CD4-positive, alpha-beta T cell treated with Interferon alpha-2 for 1 hour (primary cell): ENCODE measurements at regions not wholly inside any gene's neighbourhood (a gene's known extent, or its start where the extent isn't known, plus 50 kb on each side); places are given as distances from the start of the nearest gene placed in this dataset.

ENCODE experiments used
- DNase-seq, 2 donors: peaks; one replicate each; pipeline ENCODE4 v3.0.0-alpha.2; 2020 to 2022

DNA sequence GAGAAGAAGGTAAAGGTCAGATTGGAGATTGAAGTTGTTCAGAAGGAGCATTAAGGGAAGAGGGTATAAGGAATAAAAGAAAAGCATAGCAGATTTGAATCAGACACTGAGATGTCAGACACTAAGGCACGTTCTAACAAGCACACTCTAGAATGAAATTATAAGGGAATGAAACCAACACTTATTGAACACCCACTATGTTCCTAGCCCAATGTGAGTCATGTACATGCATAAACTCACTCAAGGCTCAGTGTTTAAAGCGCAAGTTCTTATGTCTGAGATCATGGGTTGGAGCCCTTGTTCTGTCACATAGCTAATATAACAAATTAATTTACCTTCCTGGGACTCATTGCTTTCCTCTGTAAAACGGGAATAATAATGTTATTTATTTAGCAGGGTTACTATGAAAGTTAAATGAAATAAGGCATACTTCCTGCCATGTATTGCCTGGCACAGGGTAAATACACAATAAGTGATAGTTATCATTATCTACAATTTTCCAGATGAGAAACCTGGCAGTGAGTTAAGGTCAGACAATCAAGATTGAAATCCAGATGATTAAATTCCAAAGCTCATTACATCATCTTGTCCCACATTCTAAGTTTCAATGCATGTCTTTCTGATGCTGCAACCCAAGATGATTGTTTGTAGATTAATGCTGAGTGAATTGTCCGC lies 68.3 kb upstream of the DACH1 start:
- DNase-seq, result no peak

DNA sequence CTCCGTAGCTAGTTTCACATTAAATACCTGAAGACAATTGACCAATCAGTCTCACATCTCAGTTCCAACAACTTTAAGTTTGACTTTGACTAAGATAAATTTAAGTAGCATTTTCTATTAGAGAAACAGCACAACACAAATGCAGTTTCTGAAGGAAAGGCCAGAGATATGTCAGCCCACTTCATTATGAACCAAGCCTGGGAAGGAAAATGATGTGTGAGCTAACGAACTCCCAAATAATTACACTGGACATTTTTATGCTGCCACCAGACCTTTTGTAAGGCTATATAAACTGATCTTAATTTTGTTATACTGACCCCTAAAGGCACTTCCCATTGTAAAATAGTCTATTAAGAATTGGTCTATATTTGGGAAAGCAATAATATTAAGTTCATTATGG lies 57.9 kb upstream of the DACH1 start:
- no peak for DNase-seq

DNA sequence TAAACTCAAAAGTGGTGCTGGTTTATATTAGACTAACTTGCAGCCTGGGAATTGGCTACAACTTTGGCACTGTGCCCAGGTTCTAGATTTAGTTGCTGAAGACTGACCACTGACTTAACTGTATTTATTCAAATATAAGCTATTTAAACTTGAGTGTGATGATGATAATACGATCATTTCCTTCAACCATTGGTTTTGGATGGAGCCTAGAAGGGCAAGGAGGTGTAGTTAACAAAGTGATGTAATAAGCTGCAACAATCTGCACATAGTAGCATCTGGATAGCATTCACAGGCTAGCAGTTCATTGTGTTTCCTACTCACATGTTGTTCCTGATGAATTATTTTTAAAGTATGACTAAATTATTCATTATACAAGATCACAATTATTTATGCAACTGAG lies 55.2 kb upstream of the DACH1 start:
- DNase-seq, result no peak
